GM12874 (cell line): ENCODE measurements at regions not wholly inside any gene's neighbourhood (a gene's known extent, or its start where the extent isn't known, plus 50 kb on each side); places are given as distances from the start of the nearest gene placed in this dataset.

Source experiments
- CTCF ChIP-seq: IDR thresholded peaks from 2 replicates; pipeline ENCODE4 v1.5.1; 2011; ENCODE audit warnings: low read depth, mild to moderate bottlenecking, control low read depth, low read length, moderate library complexity; ENCODE audit not compliant: insufficient read depth

GRCh38 chr2:147368306-147368705 lies 476.5 kb upstream of the ACVR2A start:
- TF ChIP-seq CTCF, result no peak

GRCh38 chr2:147366279-147366678 lies 478.6 kb upstream of the ACVR2A start:
- no peak for TF ChIP-seq CTCF

- TF ChIP-seq CTCF, result no peak
These were observed 479.2 kb upstream of the ACVR2A start for GRCh38 chr2:147365622-147366021.

- no peak for TF ChIP-seq CTCF
These were observed 480.2 kb upstream of the ACVR2A start for GRCh38 chr2:147364597-147364996.

- no peak for TF ChIP-seq CTCF
These were observed 481.6 kb upstream of the ACVR2A start for GRCh38 chr2:147363181-147363580.

GRCh38 chr2:147358375-147358774 lies 486.5 kb upstream of the ACVR2A start:
- TF ChIP-seq CTCF, result no peak

GRCh38 chr2:147356157-147356556 lies 488.7 kb upstream of the ACVR2A start:
- no peak for TF ChIP-seq CTCF

- TF ChIP-seq CTCF, result no peak
These were observed 489.1 kb upstream of the ACVR2A start for GRCh38 chr2:147355706-147356105.
